ENCODE measurements at regions not wholly inside any gene's neighbourhood (a gene's known extent, or its start where the extent isn't known, plus 50 kb on each side); places are given as distances from the start of the nearest gene placed in this dataset.

DNA sequence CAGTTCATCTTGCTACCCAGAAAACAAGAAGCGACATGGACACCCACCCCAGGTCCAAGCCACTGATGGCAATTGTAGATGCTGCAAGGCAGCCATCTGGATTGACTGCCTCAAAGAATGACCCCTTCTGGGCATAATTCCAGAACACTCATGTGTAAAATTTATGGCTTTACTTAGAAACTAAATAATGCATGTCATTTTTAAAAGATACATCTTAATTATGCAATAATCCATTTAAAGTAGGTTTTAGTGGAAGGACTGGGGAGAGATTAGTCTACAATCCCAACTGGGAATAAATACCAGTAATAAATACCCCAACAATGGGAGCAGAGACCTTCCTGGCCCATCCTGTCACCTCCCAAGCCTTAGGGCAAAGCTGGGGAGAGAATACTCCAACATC, 247.7 kb downstream of the SS18 start:
- TF ChIP-seq, protein P1, sequence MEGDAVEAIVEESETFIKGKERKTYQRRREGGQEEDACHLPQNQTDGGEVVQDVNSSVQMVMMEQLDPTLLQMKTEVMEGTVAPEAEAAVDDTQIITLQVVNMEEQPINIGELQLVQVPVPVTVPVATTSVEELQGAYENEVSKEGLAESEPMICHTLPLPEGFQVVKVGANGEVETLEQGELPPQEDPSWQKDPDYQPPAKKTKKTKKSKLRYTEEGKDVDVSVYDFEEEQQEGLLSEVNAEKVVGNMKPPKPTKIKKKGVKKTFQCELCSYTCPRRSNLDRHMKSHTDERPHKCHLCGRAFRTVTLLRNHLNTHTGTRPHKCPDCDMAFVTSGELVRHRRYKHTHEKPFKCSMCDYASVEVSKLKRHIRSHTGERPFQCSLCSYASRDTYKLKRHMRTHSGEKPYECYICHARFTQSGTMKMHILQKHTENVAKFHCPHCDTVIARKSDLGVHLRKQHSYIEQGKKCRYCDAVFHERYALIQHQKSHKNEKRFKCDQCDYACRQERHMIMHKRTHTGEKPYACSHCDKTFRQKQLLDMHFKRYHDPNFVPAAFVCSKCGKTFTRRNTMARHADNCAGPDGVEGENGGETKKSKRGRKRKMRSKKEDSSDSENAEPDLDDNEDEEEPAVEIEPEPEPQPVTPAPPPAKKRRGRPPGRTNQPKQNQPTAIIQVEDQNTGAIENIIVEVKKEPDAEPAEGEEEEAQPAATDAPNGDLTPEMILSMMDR (IDR thresholded peaks at IDR 0.05) = no peak
- 40 to 57% (median 44%) methylated on average over 1 of the region's 1 CpG for WGBS, 3 donors
- Histone ChIP-seq H3K36me3 (ENCODE audit: insufficient read depth in 1 of 2, low read depth in 1 of 2) (no peaks in the 10 kb centered on the region), H3K4me3 (no peak overlapping the region), H3K9me3 (no peaks in the 10 kb centered on the region), H3K27ac (no peak overlapping the region), H3K4me1 (no peaks in the 10 kb centered on the region), H3K27me3 (ENCODE audit: insufficient read depth in 3 of 3, low read length in 2 of 3) (no peaks in the 10 kb centered on the region)
- DNase-seq (no peak), ATAC-seq (no peak)
- intact Hi-C loops (cut with DNase I) = no loop called here

DNA sequence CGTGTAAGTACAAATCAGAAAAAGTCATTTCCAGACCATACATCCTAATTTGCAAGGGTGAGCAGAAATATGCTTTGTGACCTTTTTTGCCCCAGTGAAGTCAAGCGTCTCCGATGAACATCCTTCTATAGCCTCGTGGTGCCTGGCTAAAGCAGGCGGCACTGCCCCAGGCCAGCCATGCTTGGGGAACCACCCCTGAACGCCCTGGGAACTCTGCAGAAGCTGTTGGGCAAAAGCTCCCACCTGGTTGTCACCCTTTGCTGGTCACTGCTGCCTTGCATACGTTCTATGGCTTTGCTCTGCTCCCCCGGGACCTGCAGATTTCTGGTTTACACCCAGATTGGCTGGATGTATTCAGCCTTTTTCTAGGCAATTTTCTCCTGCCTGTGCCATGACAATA, 256.4 kb downstream of the SS18 start:
- intact Hi-C loops (cut with DNase I) = loop anchor here (5.0 to 10.0 kb wide), 5 partner anchors 52 to 957 kb away; partner anchors contain the start of gene ZNF521 (in 1 of the 2)
- ATAC-seq (no peak), DNase-seq (no peak)
- 75 to 89% (median 80%) methylated on average over 8 of the region's 8 CpGs for WGBS, 3 donors
- Histone ChIP-seq H3K4me1 (no peaks in the 10 kb centered on the region), H3K9me3 (no peaks in the 10 kb centered on the region), H3K27me3 (ENCODE audit: insufficient read depth in 3 of 3, low read length in 2 of 3) (no peaks in the 10 kb centered on the region), H3K27ac (no peak overlapping the region), H3K36me3 (ENCODE audit: insufficient read depth in 1 of 2, low read depth in 1 of 2) (no peaks in the 10 kb centered on the region), H3K4me3 (no peak overlapping the region)
- TF ChIP-seq, protein P1 (IDR thresholded peaks at IDR 0.05) = no peak

DNA sequence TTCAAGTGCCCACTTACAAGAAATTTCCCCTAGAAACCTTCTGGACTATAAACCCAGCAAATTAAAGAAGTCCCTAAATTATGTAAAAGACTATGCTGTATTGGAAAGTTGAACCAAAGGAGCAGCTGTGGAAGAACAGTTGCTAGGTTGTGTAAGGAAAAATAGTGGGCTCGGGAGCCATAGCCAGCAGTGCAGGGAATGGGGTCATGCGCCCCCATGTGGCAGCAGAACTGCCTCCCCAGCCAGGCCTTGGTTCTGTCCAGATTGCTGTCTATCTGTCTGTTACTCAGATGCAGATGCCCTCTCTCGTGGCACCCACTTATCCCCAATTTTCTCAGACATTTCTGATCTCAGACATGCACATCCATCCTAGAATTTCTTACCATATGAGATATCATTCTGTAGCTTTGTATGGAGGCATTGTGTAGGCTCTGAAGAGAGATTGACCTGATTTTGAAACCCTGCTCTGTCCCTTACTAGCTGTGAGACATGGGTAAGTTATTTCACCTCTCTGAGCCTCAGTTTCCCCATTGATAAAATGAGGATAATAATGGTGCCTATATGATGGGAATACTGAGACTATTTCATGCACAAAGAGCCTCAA, 258.3 kb downstream of the SS18 start:
- no peaks in the 10 kb centered on the region for H3K36me3 ChIP-seq (ENCODE audit: insufficient read depth in 1 of 2, low read depth in 1 of 2)
- WGBS, 3 donors = 10 to 19% (median 11%) methylated on average over 3 of the region's 3 CpGs
- TF ChIP-seq, protein P1 (IDR thresholded peaks at IDR 0.05) = peak; percentile 75
- intact Hi-C loops (cut with DNase I) = loop anchor here (5.0 to 10.0 kb wide), 5 partner anchors 50 to 955 kb away; partner anchors contain the start of gene ZNF521 (in 1 of the 2)
- H3K27me3 ChIP-seq (ENCODE audit: insufficient read depth in 3 of 3, low read length in 2 of 3) = no peaks in the 10 kb centered on the region
- peak; percentile 86 to 93 (median 87) for ATAC-seq
- H3K9me3 ChIP-seq = no peaks in the 10 kb centered on the region
- no peak overlapping the region for H3K27ac ChIP-seq
- H3K4me3 ChIP-seq = no peak overlapping the region
- peak; percentile 61 to 71 for DNase-seq
- no peaks in the 10 kb centered on the region for H3K4me1 ChIP-seq

DNA sequence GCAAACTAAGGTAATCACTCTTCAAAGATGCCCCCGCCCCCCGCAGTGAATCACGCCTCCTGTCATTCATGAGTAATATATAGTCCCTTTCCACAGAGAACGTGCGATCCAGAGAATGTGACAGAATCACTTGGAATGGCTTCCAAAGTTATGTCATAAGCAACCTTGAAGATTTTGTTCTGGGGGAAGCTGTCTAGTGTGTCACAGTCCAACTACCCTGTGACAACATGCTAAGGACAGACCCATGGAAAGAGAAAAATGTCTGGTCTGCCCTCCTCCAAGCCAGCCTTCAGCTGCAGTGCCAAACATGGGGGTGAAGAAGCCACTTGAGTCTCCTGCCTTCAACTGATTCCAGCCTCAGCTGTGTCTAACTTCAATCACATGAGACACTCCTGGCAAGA, 259.1 kb downstream of the SS18 start:
- no peaks in the 10 kb centered on the region for H3K9me3 ChIP-seq
- 30 to 31% (median 30%) methylated on average over 5 of the region's 5 CpGs for WGBS, 3 donors
- no peak overlapping the region for H3K27ac ChIP-seq
- H3K4me1 ChIP-seq = no peaks in the 10 kb centered on the region
- DNase-seq (peak in 1 of 2 donors; percentile 31), ATAC-seq (peak in 3 of 4 donors; percentile 52 to 53 (median 53))
- no peak overlapping the region for H3K4me3 ChIP-seq
- TF ChIP-seq, protein P1 (IDR thresholded peaks at IDR 0.05) = no peak
- H3K36me3 ChIP-seq (ENCODE audit: insufficient read depth in 1 of 2, low read depth in 1 of 2) = no peaks in the 10 kb centered on the region
- intact Hi-C loops (cut with DNase I) = loop anchor here (1.0 to 10.0 kb wide), 6 partner anchors 49 to 954 kb away; partner anchors contain the start of gene ZNF521 (in 1 of the 2)
- no peaks in the 10 kb centered on the region for H3K27me3 ChIP-seq (ENCODE audit: insufficient read depth in 3 of 3, low read length in 2 of 3)
